HG02759 (cell line): ENCODE measurements at regions not wholly inside any gene's neighbourhood (a gene's known extent, or its start where the extent isn't known, plus 50 kb on each side); places are given as distances from the start of the nearest gene placed in this dataset.

ENCODE experiments used
- ATAC-seq: cut with Tn5 transposase; IDR thresholded peaks from one replicate; pipeline ENCODE4 v1.9.1; 2021; ENCODE audit warnings: mild to moderate bottlenecking, moderate library complexity; ENCODE audit not compliant: unreplicated experiment

DNA sequence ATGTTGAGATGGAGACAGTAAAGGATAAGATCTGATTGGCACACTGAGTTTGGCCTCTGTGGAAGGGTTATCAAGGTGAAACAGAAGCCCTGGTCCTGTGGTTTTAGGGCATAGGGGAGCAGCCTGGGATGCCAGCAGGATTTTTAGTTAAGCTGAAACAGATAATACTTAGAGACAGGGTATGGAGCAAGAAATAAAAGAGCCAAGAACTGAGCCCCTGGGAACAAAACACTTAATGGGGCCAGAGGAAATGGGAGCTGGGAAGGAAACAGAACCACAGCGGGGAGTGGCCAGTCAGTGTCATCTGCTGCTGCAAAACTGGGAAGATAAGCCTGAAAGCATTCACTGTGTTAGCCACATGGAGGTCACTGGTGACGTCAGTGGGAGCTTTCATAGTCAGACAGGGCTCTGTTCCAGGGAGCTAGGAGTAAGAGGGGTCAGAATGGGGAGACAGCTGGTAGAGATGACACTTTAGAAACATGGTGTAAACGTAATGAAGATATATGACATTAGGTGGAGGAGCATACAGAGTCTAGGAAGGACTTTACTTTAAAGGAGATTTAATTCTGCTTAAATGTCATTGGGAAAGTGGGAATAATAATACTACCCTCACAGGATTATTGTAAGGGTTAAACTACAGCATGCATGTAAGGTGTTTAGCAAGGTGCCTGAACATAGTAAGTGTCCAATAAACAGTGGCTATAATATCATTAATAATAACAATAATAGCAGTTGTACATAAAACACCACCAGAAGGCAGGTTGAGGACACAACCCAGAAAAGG, 172.7 kb upstream of the CTNNB1 start:
- no peak for ATAC-seq

DNA sequence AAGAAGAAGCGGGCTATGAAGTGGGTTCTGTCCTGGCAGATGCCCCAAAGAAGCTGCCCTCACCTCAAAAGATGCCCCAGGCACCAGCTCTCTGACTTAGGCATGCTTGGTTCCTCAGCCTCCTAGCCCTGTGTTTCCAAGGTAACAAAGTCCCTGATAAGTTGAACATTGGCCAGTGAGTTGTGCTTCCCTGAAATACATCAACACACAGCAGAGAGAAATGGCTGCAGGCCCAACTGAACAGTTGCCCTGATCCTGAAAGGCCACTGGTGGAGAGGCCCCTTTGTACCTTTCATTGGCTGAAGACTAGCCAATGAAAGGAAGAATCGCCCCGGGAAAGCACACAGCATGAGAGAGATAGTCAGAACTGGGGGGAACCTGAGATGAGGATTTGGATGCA, 169.9 kb upstream of the CTNNB1 start:
- ATAC-seq: no peak

DNA sequence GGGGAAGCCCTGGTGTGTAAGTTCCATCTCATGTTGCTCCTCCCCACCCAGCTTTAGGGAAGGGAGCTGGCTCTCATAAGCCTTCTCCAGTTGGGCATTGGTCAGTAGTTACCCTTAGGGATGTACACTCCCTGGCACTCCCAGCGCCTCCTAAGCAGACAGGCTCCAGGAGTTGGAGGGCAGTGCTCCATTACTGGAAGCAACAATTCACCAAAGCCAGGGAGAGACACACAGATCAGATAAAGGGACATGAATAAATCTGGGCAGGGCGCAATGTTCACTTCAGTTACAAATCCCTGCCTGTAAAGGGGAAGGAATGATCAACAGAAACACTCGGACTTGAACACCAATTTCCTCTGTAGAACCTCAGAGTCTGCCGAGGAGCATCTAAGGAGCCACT, 169.1 kb upstream of the CTNNB1 start:
- ATAC-seq: no peak

DNA sequence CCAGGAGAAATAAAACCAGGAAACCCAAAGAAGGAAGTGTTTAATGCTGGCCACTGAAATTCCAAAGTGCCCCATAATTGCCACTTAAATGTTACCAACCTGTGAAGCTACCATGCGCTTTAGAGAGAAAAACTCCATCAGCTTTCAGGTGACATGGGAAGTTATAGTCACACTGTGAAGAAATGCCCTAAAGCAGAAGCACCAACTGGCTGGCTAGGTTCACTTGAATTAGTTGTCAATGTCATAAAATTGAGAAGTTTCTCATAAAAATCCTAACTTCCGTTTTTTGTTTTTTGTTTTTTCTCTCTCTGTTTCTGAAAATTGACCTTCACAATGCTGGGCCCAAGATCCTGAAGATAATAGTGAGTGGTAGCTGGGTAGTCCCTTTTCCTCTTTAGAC, 167.9 kb upstream of the CTNNB1 start:
- ATAC-seq: no peak

DNA sequence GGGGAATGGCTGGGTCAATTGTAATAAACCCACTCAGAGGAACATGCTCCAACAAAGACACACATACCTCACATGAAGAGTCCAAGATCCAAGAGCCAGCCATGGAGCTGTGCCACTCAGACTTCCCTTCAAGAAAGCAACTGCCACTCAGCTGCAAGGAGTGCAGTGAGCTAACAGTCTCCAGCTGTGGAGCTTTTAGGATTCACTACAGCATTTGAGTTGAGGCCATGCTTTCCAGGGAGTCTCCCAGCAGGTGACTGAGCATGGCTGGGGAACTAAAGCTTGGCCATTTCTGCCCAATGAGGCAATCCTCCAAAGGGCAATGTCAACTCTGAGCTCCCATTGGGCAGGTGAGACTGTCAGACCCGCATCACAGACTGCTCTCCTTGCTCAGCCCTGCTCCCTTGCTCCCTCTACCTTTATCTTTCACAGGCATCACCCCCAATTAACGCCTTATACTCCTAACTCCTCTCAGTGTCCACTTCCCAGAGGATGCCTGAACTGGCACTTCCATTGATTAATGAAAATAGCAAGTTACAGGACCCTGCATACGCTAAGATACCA, 165.3 kb upstream of the CTNNB1 start:
- no peak for ATAC-seq

DNA sequence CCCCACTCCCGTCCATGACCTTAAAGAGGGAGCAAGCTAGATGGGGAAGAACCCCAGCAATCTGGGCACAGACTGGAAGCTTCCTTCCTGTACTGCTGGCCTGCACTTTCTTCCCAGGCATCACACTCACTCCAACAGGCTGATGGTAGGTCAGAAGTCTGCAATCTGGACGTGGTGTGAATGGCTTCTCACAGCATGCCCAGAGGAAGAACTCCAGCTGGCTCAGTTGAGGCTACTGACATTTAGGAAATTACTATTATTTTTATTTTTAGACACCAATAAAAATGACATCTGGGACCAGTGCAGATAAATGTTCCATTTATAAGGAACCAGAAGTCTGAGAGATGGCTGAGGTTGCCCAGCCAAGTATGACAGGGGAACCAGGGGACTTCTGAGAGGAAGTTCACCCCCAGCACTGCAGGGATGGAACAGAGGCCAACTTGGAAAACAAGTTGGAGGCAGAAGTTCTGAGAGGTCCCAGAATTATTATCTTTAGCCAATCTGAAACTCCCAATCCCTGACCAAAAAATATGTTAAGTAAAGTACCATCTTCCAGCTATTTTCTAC, 163.8 kb upstream of the CTNNB1 start:
- ATAC-seq: no peak

DNA sequence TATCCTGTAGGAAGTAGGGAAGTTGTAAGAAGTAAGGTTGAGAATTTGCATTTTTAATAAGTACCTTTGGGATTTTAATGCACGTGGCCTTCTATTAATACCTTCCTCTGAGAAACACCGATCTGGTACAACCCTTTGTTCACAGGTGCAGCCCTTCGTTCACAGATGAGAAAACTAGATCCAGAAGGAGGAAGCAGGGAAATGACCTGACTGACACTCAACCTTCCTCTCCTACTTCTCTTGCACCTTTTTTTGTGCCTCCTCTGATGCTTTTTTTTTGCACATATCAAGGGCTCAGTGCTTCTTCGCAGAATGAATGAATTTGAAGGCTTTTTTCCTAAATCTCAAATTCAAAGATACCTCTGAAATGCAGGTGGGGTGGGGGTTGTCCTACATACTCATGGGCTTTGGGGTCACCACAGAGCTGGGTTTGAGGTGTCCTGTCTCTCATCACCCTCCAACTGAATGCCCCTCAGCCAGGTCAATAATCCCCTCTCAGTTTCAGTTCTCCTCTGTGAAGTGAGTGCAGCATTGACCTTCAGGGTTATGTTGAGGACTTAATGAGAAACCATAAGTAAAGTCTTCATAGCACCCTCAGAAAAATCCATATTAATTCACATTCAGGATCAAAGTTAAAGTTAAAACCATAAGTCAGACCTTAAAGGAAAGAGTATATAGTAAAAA, 161.5 kb upstream of the CTNNB1 start:
- ATAC-seq: no peak

DNA sequence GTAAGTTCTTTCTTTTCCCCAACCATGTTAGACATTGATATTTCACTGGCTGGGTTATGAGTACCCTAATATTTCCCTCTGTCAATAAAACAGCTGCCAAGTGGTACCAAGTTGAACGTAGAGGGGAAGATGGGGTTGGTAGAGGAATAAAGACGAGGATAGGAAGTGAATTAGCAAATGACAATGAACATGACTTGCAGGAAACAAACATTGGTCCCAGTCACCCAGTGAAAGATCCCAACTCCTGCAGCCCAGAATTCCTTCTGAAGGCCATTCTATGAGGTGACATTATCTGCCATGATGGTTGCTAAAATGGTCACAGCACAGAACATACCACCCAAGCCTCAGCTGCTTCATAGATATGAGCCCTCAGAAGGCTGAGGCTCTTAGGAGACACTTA, 159.0 kb upstream of the CTNNB1 start:
- ATAC-seq: no peak

DNA sequence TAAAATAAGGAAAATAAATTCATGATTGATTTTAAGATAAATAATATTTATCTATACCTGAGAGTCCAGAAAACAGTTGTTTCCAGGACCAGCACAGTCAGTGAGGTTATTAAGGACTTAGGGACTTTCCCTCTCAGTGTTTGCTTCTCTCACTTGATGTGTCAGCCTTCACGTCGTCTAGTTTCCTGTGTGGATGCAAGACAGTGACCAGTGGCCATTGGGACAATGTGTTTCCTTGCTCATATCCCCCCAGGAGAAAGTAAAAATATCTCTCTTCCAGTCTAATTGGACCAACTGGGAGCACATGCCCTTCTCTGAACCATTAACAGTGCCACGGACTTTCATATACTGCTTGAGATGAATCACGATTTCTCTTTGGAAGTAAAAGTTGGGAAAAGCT, 157.8 kb upstream of the CTNNB1 start:
- no peak for ATAC-seq

DNA sequence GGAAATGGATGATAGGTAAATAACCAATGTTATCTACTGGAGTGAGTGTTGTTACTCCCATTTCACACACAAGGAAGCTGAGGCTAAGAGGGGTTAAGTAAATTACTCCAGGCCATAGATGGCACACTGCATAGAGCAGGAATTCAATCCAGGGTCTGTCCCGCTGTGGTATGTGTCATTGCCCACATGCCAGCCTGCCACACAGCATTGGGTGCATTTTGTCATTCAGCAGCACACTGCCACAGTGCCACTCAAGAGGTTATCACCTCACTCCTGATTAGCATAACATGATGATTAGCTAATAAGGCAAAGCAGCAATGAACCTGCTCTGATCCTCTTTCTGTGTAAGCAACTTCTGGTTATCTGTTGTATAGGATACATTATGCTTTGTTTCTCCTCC, 157.4 kb upstream of the CTNNB1 start:
- ATAC-seq: no peak

DNA sequence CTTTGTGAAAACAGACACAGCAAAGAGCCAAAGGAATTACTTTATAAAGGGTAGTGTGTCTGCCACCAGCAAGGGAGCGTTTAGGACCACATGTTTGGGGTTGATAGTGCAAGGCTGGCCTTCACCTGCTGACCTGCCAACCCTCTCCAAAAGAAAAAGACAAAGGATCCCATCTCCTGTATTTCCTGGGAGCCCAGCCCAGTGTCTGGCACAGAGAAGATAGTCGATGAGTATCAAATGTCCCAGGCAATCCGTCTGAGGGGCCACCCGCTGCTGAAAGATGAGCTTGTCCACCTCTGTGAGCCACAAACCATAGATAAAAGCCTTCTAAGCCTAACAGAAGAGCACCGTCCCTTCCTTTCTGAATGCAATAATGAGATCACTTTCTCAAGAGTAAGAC, 154.8 kb upstream of the CTNNB1 start:
- no peak for ATAC-seq

DNA sequence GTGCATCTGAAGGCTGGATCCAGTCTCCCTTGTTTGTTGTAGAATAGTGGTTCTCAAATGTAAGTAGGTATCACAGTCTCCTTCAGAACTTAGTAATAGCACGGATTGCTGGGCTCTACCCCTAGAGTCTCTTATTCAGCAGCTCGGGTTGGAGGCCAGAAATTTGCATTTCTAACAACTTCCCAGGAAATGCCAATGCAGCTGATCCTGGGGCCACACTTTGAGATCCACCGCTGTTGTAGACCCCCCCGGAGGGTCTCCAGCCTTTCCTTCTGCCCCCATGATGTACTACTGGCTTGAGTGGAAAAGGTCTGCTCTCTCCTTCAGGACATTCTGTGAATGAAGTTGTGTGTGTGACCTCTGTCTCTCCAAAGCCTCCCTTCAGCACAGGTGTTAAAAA, 153.8 kb upstream of the CTNNB1 start:
- no peak for ATAC-seq

DNA sequence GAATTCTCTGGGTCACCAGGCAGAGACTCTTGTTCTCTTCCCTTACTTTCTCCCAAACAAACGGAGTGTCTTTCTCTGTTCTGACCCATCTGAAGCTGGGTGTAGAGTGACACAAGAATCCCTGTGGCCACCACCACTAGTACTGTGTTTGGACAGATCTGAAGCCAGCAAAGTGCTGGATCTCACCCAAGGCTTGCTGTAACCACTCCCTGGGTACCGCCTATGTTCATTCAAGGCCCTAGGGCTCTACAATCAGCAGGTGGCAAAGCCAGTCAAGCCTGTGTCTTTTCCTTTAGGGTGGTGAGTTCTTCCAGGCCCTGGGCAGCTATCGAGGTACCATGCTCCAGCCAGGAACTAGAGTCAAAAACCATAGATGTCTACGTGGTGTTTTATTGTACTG, 149.2 kb upstream of the CTNNB1 start:
- ATAC-seq: no peak

DNA sequence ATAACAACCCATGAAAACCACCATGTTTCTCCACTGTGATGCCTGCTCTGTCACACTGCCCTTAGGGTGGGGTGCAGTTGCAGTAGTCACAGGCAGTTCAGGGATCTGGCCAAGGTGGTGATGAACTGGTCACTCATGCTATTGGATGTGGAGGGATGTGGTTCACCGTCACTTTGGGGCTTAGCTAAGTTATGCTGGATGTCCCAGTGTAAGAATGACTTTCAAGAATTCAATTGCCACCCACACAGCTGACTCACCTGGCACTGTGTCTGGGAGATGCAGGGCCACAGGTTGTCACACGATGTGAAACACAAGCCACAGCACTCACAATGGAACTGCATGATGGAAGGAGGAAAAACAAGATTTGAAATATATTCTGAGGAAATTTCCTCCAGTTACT, 146.1 kb upstream of the CTNNB1 start:
- no peak for ATAC-seq

DNA sequence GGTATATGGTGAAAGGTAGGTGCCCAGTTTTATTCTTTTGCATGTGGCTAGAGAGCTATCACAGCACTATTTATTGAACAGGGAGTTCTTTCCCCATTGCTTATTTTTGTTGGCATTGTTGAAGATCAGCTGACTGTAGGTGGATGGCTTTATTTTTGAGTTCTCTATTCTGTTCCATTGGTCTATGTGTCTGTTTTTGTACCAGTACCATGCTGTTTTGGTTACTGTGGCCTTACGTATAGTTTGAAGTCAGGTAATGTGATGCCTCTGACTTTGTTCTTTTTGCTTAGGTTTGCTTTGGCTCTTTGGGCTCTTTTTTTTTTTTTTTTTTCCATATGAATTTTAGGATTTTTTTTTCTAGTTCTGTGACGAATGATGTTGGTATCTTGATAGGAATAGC, 139.2 kb upstream of the CTNNB1 start:
- ATAC-seq: no peak

DNA sequence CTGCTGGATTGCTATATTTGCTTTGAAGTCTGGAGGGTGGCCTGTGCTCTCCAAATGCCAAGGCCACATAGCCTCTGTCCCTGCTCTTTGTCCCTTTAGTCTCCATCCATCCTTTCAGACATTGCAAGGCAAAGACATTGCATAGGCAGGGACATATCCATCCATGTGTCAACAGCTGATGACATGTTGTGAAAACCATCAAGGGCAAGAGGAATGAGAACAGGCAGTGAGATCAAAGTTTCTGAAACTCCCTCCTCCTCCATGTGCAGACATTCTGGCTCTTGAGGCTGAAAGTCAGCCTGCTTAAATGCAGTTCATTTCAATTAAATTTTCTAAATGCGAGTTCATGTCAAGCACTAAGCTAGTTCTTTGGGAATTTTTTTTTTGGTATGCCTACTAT, 135.2 kb upstream of the CTNNB1 start:
- ATAC-seq: no peak

DNA sequence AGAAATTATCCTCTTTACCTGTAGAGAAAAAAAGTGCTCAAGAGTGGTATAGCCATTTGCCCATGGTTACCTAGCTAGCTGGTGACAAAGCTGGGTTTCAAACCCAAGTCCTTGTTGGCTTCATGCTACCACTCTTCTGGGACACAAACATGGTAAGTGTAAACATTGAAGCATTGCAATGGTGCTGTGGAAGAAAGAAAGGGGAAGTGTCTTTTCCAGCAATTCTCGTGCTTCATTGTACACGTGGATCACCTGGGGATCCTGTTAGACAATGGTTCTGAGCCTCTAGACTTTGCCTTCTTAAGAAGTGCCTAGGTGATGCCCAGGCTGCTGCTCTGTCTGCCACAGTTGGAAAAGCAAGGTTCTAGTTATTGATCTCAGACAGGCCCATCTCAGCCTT, 134.8 kb upstream of the CTNNB1 start:
- ATAC-seq: no peak

DNA sequence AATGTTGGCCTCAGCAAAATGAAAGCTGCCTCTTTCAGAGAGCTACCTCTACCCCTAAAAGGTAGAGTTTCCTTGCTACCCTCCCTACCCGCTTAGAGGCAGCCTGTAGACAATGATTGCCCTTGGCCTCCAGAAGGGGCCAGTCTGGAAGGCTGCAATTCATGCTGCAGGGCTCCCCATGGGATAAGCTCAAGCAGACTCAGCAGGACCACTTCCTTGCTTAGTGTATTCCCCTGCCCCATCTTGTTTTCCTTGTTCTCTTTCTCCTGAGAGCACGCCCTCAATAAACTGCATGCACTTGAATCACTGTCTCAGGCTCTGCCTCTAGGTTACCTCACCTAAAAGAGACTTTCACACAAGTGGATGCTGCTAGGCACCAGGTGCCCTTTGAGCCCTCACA, 134.0 kb upstream of the CTNNB1 start:
- ATAC-seq: no peak

DNA sequence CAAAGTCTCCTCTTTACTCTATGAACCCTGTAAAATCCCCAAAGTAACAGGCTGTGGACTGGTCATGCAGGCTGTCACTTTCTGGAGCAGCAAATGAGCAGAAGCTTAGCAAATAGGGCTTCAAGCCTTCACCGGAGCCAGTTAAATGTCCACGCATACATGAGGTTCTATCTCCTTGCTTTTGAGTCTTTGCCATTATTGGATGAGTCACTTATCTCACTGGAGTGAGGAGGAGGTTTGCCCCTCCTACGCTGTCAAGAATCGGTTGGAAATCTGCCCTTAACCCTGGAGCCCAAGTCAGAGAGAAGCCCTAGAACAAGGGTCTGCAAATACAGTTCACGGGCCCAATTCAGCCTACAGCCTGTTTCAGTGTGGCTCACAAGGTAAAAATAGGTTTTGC, 126.1 kb upstream of the CTNNB1 start:
- ATAC-seq: no peak

DNA sequence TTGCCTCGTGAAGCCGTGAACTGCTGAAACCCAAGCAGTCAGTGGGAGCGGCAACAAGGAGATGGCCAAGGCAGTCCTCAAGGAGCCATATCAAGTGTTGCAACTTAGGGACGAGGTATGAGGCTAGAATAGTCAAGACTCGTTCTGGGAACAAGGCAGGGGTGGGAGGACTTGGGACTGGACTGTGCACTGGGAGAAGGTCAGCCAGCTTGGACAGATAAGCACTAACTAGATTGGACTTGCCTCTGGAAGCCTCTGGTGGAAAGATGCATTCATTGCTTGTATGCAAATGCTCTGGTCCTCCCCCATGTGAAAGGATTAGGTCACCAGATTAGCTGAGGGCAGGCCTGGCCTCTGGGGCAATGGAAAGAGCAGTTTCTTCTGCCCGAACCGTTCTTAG, 123.3 kb upstream of the CTNNB1 start:
- ATAC-seq: no peak

DNA sequence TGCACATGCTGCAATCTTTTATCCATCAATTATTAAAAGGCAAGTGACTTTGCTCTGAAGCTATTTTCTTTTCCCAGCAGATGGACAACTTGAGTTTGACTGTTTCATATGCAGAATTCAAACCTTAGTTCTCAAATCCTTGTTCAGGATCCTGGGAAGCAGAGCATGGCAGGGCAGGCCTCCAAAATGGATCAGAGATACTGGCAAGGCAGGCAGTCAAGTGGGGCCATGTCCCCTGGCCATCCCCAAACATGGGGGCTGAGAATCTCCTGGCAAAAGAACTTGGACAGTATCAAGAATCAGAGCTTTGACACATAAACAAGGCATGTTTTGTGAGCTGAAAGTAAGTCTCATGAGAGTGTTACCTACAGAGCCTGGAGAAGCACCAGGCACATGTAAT, 122.9 kb upstream of the CTNNB1 start:
- ATAC-seq: no peak

DNA sequence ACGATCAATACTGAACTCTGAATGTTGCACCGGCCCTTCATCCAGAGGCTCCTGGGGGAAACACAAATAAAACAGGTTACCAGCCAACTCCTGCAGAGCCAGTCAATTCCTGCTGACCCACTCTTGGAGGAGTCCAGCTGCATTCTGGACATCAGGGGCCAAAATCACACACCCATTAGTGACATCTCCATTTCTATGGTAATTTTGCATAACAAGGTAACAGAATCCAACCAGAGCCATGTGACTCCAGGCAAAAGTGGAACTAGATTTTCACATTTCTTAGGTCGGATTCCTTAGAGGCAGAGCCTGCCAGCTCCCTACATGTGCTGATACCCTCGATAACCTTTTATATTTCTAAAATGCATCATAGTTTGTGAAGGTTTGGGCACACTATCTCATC, 119.2 kb upstream of the CTNNB1 start:
- no peak for ATAC-seq
